Mucosa of stomach (tissue), 1 donor: ENCODE measurements at regions not wholly inside any gene's neighbourhood (a gene's known extent, or its start where the extent isn't known, plus 50 kb on each side); places are given as distances from the start of the nearest gene placed in this dataset.

Source experiments
- H3K27me3 ChIP-seq: one replicate; pipeline ENCODE4 v1.7.0; 2013; ENCODE audit warnings: mild to moderate bottlenecking, low read length; ENCODE audit not compliant: control insufficient read depth, insufficient read depth
- H3K36me3 ChIP-seq: one replicate; pipeline ENCODE4 v1.7.0; 2013; ENCODE audit warnings: low read length; ENCODE audit not compliant: control insufficient read depth, insufficient read depth
- H3K4me1 ChIP-seq: one replicate; pipeline ENCODE4 v1.7.0; 2013; ENCODE audit warnings: mild to moderate bottlenecking, low read length; ENCODE audit not compliant: control insufficient read depth, insufficient read depth
- H3K4me3 ChIP-seq: one replicate; pipeline ENCODE4 v1.7.0; 2013; ENCODE audit warnings: low read length
- H3K9ac ChIP-seq: one replicate; pipeline ENCODE4 v1.7.0; 2013; ENCODE audit warnings: mild to moderate bottlenecking, low read length, moderate library complexity
- H3K9me3 ChIP-seq: one replicate; pipeline ENCODE4 v1.7.0; 2013; ENCODE audit warnings: mild to moderate bottlenecking, low read length, moderate library complexity; ENCODE audit not compliant: control insufficient read depth
- donor health status: Pancreatic carcinoma.

GRCh38 chr16:85170066-85170491 lies 57.8 kb upstream of the CIBAR2 start:
- Histone ChIP-seq H3K9me3 (no peaks in the 10 kb centered on the region), H3K4me1 (peaks cover 23% of the 10 kb centered on the region)

GRCh38 chr16:85170590-85171003 lies 58.3 kb upstream of the CIBAR2 start:
- Histone ChIP-seq H3K9me3 (no peaks in the 10 kb centered on the region), H3K4me1 (peaks cover 23% of the 10 kb centered on the region), H3K36me3 (no peaks in the 10 kb centered on the region), H3K4me3 (no peak overlapping the region), H3K9ac (no peak overlapping the region), H3K27me3 (peaks cover 57% of the 10 kb centered on the region)

More at GRCh38 chr16:85170066-85170491, 57.8 kb upstream of the CIBAR2 start:
- Histone ChIP-seq H3K4me3 (no peak overlapping the region), H3K27me3 (peaks cover 60% of the 10 kb centered on the region), H3K9ac (no peak overlapping the region), H3K36me3 (no peaks in the 10 kb centered on the region)

GRCh38 chr16:85171004-85171758 lies 58.9 kb upstream of the CIBAR2 start:
- no peak overlapping the region for H3K9ac ChIP-seq
- peaks cover 51% of the 10 kb centered on the region for H3K27me3 ChIP-seq
- no peaks in the 10 kb centered on the region for H3K36me3 ChIP-seq
- peaks cover 23% of the 10 kb centered on the region for H3K4me1 ChIP-seq
- H3K9me3 ChIP-seq = no peaks in the 10 kb centered on the region
- no peak overlapping the region for H3K4me3 ChIP-seq

- H3K4me1 ChIP-seq = peaks cover 26% of the 10 kb centered on the region
- H3K4me3 ChIP-seq = no peak overlapping the region
- H3K9ac ChIP-seq = no peak overlapping the region
- H3K27me3 ChIP-seq = peaks cover 50% of the 10 kb centered on the region
- no peaks in the 10 kb centered on the region for H3K9me3 ChIP-seq
- H3K36me3 ChIP-seq = no peaks in the 10 kb centered on the region
These were observed 59.6 kb upstream of the CIBAR2 start for GRCh38 chr16:85171759-85172454.

GRCh38 chr16:85172455-85173145 lies 60.3 kb upstream of the CIBAR2 start:
- peaks cover 22% of the 10 kb centered on the region for H3K4me1 ChIP-seq
- no peak overlapping the region for H3K9ac ChIP-seq
- H3K36me3 ChIP-seq = no peaks in the 10 kb centered on the region
- H3K27me3 ChIP-seq = peaks cover 46% of the 10 kb centered on the region
- no peak overlapping the region for H3K4me3 ChIP-seq
- H3K9me3 ChIP-seq = no peaks in the 10 kb centered on the region

GRCh38 chr16:85173146-85173980 lies 61.1 kb upstream of the CIBAR2 start:
- no peaks in the 10 kb centered on the region for H3K9me3 ChIP-seq
- peaks cover 38% of the 10 kb centered on the region for H3K27me3 ChIP-seq
- no peaks in the 10 kb centered on the region for H3K36me3 ChIP-seq
- H3K9ac ChIP-seq = no peak overlapping the region
- peaks cover 14% of the 10 kb centered on the region for H3K4me1 ChIP-seq
- H3K4me3 ChIP-seq = no peak overlapping the region

- Histone ChIP-seq H3K4me3 (no peak overlapping the region), H3K4me1 (peaks cover 12% of the 10 kb centered on the region), H3K9me3 (no peaks in the 10 kb centered on the region), H3K27me3 (peaks cover 34% of the 10 kb centered on the region), H3K36me3 (no peaks in the 10 kb centered on the region), H3K9ac (peak overlapping the region; percentile 29)
These were observed 61.9 kb upstream of the CIBAR2 start for GRCh38 chr16:85173981-85174751.

GRCh38 chr16:85174871-85175723 lies 62.8 kb upstream of the CIBAR2 start:
- Histone ChIP-seq H3K9ac (no peak overlapping the region), H3K4me3 (no peak overlapping the region), H3K36me3 (no peaks in the 10 kb centered on the region), H3K9me3 (no peaks in the 10 kb centered on the region), H3K27me3 (peaks cover 28% of the 10 kb centered on the region), H3K4me1 (peaks cover 12% of the 10 kb centered on the region)

GRCh38 chr16:85175724-85176233 lies 63.5 kb upstream of the CIBAR2 start:
- Histone ChIP-seq H3K4me3 (no peak overlapping the region), H3K9ac (no peak overlapping the region), H3K27me3 (peaks cover 22% of the 10 kb centered on the region), H3K36me3 (no peaks in the 10 kb centered on the region), H3K4me1 (peaks cover 12% of the 10 kb centered on the region), H3K9me3 (no peaks in the 10 kb centered on the region)
